DND-41 (cell line): ENCODE measurements at regions not wholly inside any gene's neighbourhood (a gene's known extent, or its start where the extent isn't known, plus 50 kb on each side); places are given as distances from the start of the nearest gene placed in this dataset.

Experiments used
- CTCF ChIP-seq: IDR thresholded peaks from 2 replicates; pipeline ENCODE4 v1.5.1; 2012; ENCODE audit warnings: borderline replicate concordance, low read length, moderate library complexity, mild to moderate bottlenecking; ENCODE audit not compliant: poor library complexity, severe bottlenecking; ENCODE audit errors: extremely low read depth
- EZH2 ChIP-seq: IDR thresholded peaks from 3 replicates; pipeline ENCODE4 v1.6.1; 2012; ENCODE audit warnings: borderline replicate concordance, low read depth, mild to moderate bottlenecking, moderate library complexity, low read length, inconsistent platforms; ENCODE audit not compliant: severe bottlenecking

GRCh38 chr12:126464153-126464552 lies 1398.9 kb downstream of the AACS start:
- TF ChIP-seq CTCF: no peak
- no peak for TF ChIP-seq EZH2
